Left lobe of liver (tissue), 2 donors: ENCODE measurements at regions not wholly inside any gene's neighbourhood (a gene's known extent, or its start where the extent isn't known, plus 50 kb on each side); places are given as distances from the start of the nearest gene placed in this dataset.
A peak's percentile ranks its signal among the peaks of the same experiment; 100 is the strongest.

ENCODE experiments used
- ATAC-seq: fragments of 200-7000 bp; cut with Tn5 transposase; one replicate; pipeline ENCODE4 v1.9.1; 2020; ENCODE audit warnings: mild to moderate bottlenecking, moderate library complexity
- DNase-seq: peaks from one replicate; pipeline ENCODE4 v3.0.0-alpha.2; 2020; ENCODE audit warnings: low spot score
- donor health status: DM: no; HTN: no; CAD: no; lungs with moderate emphysema.
- donor health status: DM: no; HTN: yes; CAD: no.

DNA sequence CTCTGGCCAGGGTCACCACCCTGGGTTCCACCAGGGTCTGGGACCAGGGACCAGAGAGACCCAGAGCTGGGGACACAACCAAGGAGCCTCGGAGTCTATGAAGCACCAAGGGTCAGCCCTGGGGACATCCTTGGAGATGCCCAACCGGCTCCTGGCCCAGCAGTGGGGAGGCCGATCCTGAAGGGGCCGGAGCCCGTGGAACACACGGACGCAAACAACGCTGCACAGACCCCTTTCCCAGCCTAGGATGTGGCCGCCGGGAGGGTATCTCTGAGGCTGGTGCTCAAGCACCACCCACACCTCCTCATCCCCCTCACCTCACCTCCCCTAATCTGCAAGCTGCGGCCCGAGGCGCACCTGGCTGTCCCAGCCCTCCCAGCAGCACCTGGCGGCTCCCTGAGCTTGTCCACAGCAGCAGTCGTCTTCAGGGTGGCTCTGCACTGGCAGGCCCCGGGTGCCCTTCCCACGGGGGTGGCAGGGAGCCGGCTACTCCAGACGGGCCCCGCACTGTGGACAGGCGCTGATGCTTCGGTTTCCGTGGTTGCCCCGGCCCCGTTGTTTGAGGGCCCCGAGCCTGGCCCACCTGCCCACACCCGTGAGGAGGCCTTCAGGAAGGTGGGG, 146.8 kb upstream of the C14orf180 start:
- ATAC-seq: no peak
- DNase-seq: peak; percentile 40

GRCh38 chr14:104433401-104434213, 146.0 kb upstream of the C14orf180 start:
- peak; percentile 35 for DNase-seq
- no peak for ATAC-seq

- DNase-seq: peak; percentile 40
- ATAC-seq: no peak
Observed at GRCh38 chr14:104434214-104435076, 145.1 kb upstream of the C14orf180 start.

GRCh38 chr14:104435147-104436046, 144.2 kb upstream of the C14orf180 start:
- peak; percentile 40 for DNase-seq
- no peak for ATAC-seq

- DNase-seq: peak; percentile 74
Observed at GRCh38 chr14:104436047-104436591, 143.4 kb upstream of the C14orf180 start.

DNA sequence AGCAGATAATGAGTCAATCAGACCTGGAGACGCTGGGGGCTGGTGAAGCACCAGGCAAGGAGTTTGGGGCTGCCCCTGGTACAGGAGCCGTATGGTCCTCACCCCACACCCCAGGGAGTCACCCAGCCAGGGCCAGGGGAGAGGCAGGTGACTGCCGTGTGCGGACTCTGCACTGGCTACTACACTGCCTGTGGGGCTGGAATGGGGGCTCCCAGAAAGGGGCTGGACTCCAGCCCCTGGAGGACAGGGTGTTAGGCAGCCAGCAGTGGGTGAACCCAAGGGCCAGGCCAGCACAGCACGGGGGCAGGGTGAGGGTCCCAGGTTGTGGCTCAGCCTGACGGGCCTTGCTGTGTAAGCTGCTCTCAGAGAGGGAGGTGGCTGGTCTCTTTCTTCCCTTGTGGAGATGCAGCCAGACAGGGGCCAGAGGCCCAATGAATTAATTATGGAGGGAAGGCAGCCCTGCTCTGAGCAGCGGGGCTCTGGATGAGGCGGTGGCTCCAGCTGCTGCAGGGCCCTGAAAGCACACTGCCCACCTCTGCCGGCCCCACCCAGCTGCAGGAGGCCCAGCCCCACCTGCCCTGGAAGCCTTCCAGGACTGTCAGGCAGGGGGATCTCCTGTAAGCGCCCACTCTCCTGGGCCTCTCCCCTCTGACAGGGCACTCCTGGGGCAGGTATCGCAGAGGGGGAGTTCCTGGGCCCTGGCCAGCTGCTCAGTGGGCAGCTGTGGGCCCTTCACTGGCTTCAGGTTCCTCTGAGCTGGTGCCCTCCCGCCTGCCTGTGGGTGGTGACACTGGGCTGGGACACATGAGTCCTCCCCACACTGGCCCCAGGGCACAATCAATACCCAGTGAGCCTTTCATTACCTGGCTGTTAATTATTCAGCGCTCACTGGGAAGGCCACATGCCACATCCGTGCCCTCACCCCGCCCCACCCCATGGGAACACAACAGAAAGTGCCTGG, 142.5 kb upstream of the C14orf180 start:
- peak; percentile 23 for ATAC-seq
- DNase-seq: peak; percentile 48

More at GRCh38 chr14:104436047-104436591, 143.4 kb upstream of the C14orf180 start:
- ATAC-seq: peak; percentile 73

DNA sequence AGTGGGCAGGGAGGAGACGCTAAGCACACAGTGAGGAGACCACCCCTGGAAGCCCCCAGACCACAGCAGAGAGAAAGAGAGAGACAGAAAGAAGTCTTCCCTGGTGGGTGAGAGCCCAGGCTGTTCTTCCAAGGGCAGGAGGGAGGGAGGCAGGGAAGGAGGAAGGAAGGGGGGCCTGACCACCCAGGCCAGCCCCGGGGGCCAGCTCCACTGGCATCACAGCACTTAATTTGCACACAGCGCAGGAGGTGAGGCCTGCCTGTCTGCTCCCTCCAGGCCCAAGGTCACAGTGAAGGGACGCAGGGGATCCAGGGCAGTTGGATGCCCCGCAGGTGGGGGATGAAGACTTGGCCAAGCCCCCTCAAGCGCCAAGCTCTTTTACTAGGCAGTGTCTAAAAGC, 141.9 kb upstream of the C14orf180 start:
- DNase-seq: peak; percentile 36
- ATAC-seq: no peak

DNA sequence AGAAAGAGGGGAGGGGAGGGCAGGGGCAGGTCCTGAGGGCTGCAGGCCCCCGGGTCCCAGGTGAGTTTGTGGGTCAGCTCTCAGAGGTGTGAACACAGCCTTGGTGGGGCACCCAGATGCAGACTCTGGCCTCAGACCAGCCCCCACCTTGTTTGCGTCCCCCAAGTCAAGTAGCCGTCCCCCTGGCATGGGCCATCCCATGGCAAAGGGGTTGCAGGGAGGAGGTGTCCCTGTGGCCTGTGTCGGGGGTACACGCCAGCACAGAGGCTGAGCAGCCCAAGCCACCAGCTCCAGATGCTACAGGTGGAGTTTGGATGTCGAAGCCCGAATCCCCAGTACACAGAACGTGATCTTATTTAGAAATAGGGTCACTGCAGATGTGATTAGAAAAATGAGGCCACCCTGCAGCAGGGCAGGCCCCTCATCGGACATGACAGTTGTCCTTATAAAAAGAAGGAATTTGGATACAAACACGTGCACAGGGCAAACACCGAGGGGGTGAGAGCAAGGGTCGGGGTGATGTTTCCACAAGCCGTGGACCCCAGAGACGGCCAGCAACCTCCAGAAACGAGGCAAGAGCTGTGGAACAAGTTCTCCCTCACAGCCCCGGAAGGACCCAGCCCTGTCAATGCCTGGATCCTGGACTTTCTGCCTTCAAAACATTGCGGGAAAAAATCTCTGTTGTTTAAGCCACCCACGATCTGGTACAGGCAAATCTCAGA, 141.2 kb upstream of the C14orf180 start:
- no peak for ATAC-seq
- peak; percentile 33 for DNase-seq

- DNase-seq: no peak
- ATAC-seq: no peak
Observed at GRCh38 chr14:104439625-104440024, 139.9 kb upstream of the C14orf180 start.

- ATAC-seq: no peak
- DNase-seq: no peak
Observed at GRCh38 chr14:104440297-104440956, 139.1 kb upstream of the C14orf180 start.

DNA sequence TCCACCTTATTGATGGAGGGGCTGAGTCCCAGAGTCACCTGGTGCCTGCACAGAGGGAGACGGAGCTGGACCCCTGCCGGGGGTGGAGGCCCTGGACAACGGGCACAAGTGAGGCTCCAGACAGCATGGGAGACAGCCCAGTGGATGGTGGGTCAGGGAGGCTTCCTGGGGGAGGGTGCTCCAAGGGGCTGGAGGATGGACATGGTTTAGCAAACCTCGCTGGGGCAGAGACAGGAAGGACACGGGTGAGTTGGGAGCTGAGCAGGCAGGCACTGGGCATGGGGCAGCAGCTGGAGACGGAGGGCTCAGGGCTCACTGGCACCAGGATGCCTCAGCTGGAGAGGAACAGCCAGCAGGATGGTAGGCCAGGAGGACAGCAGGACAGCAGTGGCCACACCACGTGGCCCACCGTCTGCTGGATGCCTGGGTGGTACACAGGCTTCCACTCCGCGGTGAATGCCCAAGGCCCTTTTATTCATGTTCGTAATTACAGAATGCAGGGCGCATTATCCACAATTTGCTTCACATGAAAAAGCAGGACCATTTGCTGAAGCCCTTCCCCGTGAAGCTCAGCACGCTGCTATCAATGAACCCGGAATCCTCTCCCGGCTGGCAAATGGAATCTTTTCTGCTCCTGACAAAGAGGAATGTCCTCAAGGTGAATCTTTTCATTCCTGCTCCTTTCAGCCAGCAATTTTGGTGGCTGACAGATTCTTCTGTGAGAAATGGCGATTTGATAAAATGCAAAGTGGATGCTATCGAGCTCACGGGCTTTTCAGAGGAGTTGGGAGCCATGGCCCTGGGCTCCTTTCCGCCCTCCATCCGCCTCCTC, 138.1 kb upstream of the C14orf180 start:
- DNase-seq (no peak), ATAC-seq (no peak)

- ATAC-seq: no peak
- DNase-seq: peak; percentile 41
Observed at GRCh38 chr14:104442107-104442551, 137.4 kb upstream of the C14orf180 start.

- peak; percentile 32 for DNase-seq
- no peak for ATAC-seq
Observed at GRCh38 chr14:104442631-104443390, 136.8 kb upstream of the C14orf180 start.

GRCh38 chr14:104443391-104444158, 136.0 kb upstream of the C14orf180 start:
- DNase-seq (peak; percentile 36), ATAC-seq (peak; percentile 17)
